ENCODE measurements at regions not wholly inside any gene's neighbourhood (a gene's known extent, or its start where the extent isn't known, plus 50 kb on each side); places are given as distances from the start of the nearest gene placed in this dataset.

DNA sequence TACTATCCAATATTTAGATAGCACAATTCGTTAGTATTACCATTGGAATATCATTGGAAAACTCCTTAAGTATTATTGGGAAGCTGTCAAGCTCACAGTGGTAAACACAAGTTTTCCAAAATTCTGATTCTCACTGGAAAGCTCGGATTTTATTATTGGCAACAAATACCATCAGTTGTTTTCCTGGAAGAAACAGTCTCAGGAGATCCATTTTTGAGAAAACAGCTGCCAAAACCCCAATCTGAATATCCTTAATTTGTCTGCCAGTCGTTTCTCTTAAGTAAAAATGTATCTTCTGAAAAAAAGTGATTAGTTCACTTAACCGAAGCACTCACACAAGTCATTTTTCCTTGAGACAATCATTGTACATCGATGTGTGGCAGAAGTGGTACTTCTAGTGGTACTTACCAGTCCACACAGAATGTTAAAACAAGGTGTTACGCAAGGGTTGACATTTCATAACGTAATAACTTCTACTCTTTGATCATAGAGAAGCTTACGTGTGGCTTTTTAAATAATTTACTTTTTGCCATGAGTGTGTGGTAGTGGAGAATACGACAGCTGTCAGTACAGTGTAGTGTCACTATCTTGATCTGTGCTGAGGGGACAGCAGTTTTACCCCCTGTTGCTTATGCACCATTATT lies 74.9 kb downstream of the FAM43A start:
- Histone ChIP-seq H3K27ac (no peak overlapping the region), H3K27me3 (no peaks in the 10 kb centered on the region), H3K4me3 (no peak overlapping the region), H3K9me3 (no peaks in the 10 kb centered on the region), H3K36me3 (no peaks in the 10 kb centered on the region), H3K4me1 (peaks cover 10 to 15% of the 10 kb centered on the region in 2 donors)
- DNase-seq (ENCODE audit: low spot score in 2 of 2), result no peak
- TF ChIP-seq POLR2AphosphoS5 (IDR thresholded peaks at IDR 0.05) (no peak), POLR2A (IDR thresholded peaks at IDR 0.05) (no peak)
- TF ChIP-seq, protein P1, sequence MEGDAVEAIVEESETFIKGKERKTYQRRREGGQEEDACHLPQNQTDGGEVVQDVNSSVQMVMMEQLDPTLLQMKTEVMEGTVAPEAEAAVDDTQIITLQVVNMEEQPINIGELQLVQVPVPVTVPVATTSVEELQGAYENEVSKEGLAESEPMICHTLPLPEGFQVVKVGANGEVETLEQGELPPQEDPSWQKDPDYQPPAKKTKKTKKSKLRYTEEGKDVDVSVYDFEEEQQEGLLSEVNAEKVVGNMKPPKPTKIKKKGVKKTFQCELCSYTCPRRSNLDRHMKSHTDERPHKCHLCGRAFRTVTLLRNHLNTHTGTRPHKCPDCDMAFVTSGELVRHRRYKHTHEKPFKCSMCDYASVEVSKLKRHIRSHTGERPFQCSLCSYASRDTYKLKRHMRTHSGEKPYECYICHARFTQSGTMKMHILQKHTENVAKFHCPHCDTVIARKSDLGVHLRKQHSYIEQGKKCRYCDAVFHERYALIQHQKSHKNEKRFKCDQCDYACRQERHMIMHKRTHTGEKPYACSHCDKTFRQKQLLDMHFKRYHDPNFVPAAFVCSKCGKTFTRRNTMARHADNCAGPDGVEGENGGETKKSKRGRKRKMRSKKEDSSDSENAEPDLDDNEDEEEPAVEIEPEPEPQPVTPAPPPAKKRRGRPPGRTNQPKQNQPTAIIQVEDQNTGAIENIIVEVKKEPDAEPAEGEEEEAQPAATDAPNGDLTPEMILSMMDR (IDR thresholded peaks at IDR 0.05), result no peak
- intact Hi-C loops (cut with DNase I; ENCODE audit: low total_unique reads), result no loop called here

DNA sequence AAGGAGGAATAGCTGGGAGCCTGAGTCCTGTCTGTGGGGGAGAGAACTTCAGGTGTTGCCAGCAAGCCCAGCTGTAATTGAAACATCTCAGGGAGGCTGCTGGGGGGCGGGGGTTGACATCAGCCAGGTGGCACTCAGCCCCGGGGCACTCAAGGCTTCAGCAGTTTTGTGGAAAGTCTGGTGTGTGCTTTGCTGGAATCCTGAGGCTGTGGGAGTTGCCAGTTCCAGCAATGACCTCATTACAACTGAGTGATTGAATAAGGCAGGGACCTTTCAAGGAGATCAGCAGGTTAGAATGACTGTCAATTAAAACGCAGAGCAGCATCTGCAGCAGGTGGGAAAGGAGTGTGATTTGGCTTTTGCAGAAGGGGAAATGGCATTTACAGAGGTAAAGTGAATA lies 75.7 kb downstream of the FAM43A start:
- TF ChIP-seq POLR2A (IDR thresholded peaks at IDR 0.05) (no peak), POLR2AphosphoS5 (IDR thresholded peaks at IDR 0.05) (no peak)
- TF ChIP-seq, protein P1 (IDR thresholded peaks at IDR 0.05), result no peak
- Histone ChIP-seq H3K27ac (no peak overlapping the region), H3K4me3 (no peak overlapping the region), H3K4me1 (peaks cover 10 to 15% of the 10 kb centered on the region in 2 donors), H3K27me3 (no peaks in the 10 kb centered on the region), H3K9me3 (no peaks in the 10 kb centered on the region), H3K36me3 (no peaks in the 10 kb centered on the region)
- intact Hi-C loops (cut with DNase I; ENCODE audit: low total_unique reads), result no loop called here
- peak in 1 of 2 donors; percentile 69 for DNase-seq (ENCODE audit: low spot score in 2 of 2)

DNA sequence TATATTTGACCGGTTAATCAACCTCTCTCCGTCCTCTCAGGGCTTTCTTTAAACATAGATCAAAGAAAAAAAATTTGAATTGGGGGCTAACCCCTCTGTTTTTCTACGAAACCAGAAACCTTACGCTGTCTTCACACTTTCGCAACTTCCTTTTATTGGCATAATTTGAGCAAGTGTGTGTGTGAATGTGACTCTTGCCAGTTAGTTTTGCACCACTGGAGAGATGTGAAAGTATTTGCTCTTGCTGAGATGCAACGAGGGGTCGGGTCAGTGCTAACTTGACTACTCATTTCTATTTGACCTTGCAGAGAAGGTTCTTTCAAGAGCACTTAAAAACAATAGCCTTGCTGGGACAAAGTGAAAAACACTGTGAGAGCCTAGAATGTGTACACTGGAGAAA lies 81.2 kb downstream of the FAM43A start:
- no peak for DNase-seq (ENCODE audit: low spot score in 2 of 2)
- no peaks in the 10 kb centered on the region for H3K27me3 ChIP-seq
- no peaks in the 10 kb centered on the region for H3K9me3 ChIP-seq
- intact Hi-C loops (cut with DNase I; ENCODE audit: low total_unique reads), result no loop called here
- peaks cover 0 to 7% of the 10 kb centered on the region in 2 donors for H3K4me1 ChIP-seq
- H3K4me3 ChIP-seq, result no peak overlapping the region
- TF ChIP-seq POLR2AphosphoS5 (IDR thresholded peaks at IDR 0.05) (no peak), POLR2A (IDR thresholded peaks at IDR 0.05) (no peak)
- TF ChIP-seq, protein P1 (IDR thresholded peaks at IDR 0.05), result no peak
- no peaks in the 10 kb centered on the region for H3K36me3 ChIP-seq
- H3K27ac ChIP-seq, result peak overlapping the region in 1 of 2 donors; percentile 53

DNA sequence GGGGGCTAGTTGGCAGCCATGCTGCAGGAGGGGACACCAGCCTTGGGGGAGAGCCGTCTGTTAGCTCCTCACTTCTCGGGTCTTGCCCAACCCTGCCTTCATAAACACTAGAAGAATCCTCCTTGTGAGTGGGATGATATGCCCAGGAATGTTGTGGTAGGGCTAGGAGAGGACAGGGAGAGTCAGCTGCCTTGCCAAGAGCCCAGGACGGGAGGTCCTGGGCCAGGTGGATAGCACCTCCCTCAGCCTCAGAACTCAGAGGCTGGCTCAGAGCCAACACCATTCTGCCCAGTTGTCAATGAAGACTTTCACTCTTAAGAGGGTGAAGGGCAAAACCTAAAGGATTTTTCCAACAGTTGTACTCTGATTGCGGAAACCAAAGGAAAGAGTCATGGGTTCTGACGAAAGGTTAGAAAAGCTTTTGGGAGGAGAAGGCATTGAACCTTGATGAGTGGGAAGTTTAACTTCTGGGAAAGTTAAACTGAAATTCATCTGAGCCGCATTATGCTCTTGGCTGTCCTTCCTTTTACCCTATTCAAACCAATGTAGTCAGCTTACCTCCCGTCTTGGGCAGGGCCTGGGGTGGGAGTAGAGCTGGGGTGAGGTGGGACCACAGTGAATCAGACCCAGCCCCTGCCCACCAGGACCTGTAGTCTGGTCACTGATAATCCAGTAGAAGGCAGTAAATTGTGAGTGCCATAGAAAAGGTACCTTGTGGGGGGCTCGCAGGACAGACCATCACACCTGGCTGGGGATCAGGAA lies 81.9 kb downstream of the FAM43A start:
- TF ChIP-seq, protein P1 (IDR thresholded peaks at IDR 0.05), result no peak
- TF ChIP-seq POLR2A (IDR thresholded peaks at IDR 0.05) (no peak), POLR2AphosphoS5 (IDR thresholded peaks at IDR 0.05) (no peak)
- Histone ChIP-seq H3K27me3 (no peaks in the 10 kb centered on the region), H3K9me3 (no peaks in the 10 kb centered on the region), H3K4me3 (no peak overlapping the region), H3K36me3 (no peaks in the 10 kb centered on the region), H3K4me1 (peaks cover 0 to 7% of the 10 kb centered on the region in 2 donors), H3K27ac (peak overlapping the region in 1 of 2 donors; percentile 61)
- intact Hi-C loops (cut with DNase I; ENCODE audit: low total_unique reads), result no loop called here
- DNase-seq (ENCODE audit: low spot score in 2 of 2), result no peak

DNA sequence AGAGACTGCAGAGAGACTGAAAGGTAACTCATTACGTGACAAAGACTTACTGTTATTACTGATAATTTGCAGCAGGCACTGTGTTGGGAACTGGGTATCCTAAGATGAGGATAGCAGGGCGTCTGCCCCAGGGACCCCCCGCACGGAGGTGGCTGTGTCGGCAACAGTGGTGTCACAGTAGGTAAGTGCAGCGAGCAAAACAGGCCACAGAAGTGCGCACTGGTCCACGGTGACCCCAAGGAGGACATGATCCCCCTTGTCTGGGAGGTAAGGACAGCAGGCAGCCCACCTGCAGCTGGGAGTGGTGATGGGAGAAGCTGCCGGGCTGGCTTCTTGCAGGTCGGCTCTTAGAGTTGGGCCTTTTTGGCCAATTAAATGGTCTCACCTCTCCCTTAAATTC lies 82.9 kb downstream of the FAM43A start:
- TF ChIP-seq POLR2AphosphoS5 (IDR thresholded peaks at IDR 0.05) (no peak), POLR2A (IDR thresholded peaks at IDR 0.05) (no peak)
- TF ChIP-seq, protein P1 (IDR thresholded peaks at IDR 0.05), result no peak
- Histone ChIP-seq H3K36me3 (no peaks in the 10 kb centered on the region), H3K4me1 (peaks cover 6 to 15% of the 10 kb centered on the region in 2 donors), H3K27me3 (no peaks in the 10 kb centered on the region), H3K9me3 (no peaks in the 10 kb centered on the region), H3K4me3 (peak overlapping the region in 1 of 3 donors; percentile 59), H3K27ac (peak overlapping the region; percentile 26 to 61)
- no peak for DNase-seq (ENCODE audit: low spot score in 2 of 2)
- intact Hi-C loops (cut with DNase I; ENCODE audit: low total_unique reads), result no loop called here
